ENCODE measurements at regions not wholly inside any gene's neighbourhood (a gene's known extent, or its start where the extent isn't known, plus 50 kb on each side); places are given as distances from the start of the nearest gene placed in this dataset.

GRCh38 chr10:85464336-85464735 lies 902.3 kb downstream of the GRID1 start:
- TF ChIP-seq CTCF (IDR thresholded peaks at IDR 0.05) (no peak), POLR2A (IDR thresholded peaks at IDR 0.05) (no peak)
